Panc1 (cell line): ENCODE measurements at regions not wholly inside any gene's neighbourhood (a gene's known extent, or its start where the extent isn't known, plus 50 kb on each side); places are given as distances from the start of the nearest gene placed in this dataset.

Source experiments
- ATAC-seq: fragments of 200-7000 bp; cut with Tn5 transposase; 2 replicates; pipeline ENCODE4 v1.9.1; 2020; ENCODE audit warnings: mild to moderate bottlenecking, moderate library complexity
- BruUV-seq: library from RNA; stranded (reverse); fragments of 400-500 nt; replicated peaks from 2 replicates; lab custom pipeline; 2021; lab: Mats Ljungman, UMichigan
- CTCF ChIA-PET: fragments of 300-600 bp; sonication (Branson Sonifier 250); formaldehyde crosslinking; loops from one replicate; lab custom pipeline; 2022; ENCODE audit warnings: antibody characterized with exemption; lab: Charles Lee
- POLR2A ChIA-PET: fragments of 300-600 bp; sonication (Branson Sonifier 250); formaldehyde crosslinking; loops from one replicate; lab custom pipeline; 2022; ENCODE audit warnings: antibody characterized with exemption; lab: Charles Lee
- DNase-seq: peaks from one replicate; pipeline ENCODE4 v3.0.0-alpha.2; 2010; ENCODE audit warnings: low read depth, low spot score
- H3K27ac ChIP-seq: 2 replicates; pipeline ENCODE4 v1.5.1; 2011; ENCODE audit warnings: mild to moderate bottlenecking, low read length, inconsistent platforms
- H3K27me3 ChIP-seq: fragments of 200-500 bp; sonication (Bioruptor generic); 2 replicates; pipeline ENCODE4 v1.6.0; 2014; ENCODE audit warnings: low read length, inconsistent platforms; ENCODE audit not compliant: control insufficient read depth, insufficient read depth
- H3K36me3 ChIP-seq: fragments of 200-500 bp; sonication (Bioruptor generic); 2 replicates; pipeline ENCODE4 v1.5.1; 2014; ENCODE audit warnings: inconsistent platforms, mild to moderate bottlenecking, low read length, moderate library complexity; ENCODE audit not compliant: control insufficient read depth, insufficient read depth
- H3K4me1 ChIP-seq: 2 replicates; pipeline ENCODE4 v1.5.1; 2011; ENCODE audit warnings: inconsistent platforms, mild to moderate bottlenecking, low read length, moderate library complexity; ENCODE audit not compliant: control insufficient read depth, insufficient read depth
- H3K4me3 ChIP-seq, 2 experiments: 2 replicates each; pipeline ENCODE4 v1.5.1; 2011 to 2012; ENCODE audit warnings: low read depth in 2 of 2, low read length in 2 of 2, mild to moderate bottlenecking in 2 of 2, inconsistent platforms in 1 of 2, moderate library complexity in 1 of 2
- H3K9me3 ChIP-seq: fragments of 200-500 bp; sonication (Bioruptor generic); 2 replicates; pipeline ENCODE4 v1.5.1; 2014; ENCODE audit warnings: low read depth, mild to moderate bottlenecking, inconsistent platforms, low read length, moderate library complexity; ENCODE audit not compliant: control insufficient read depth, insufficient read depth
- POLR2AphosphoS5 ChIP-seq: IDR thresholded peaks from 2 replicates; pipeline ENCODE4 v1.6.1; 2012; ENCODE audit warnings: mild to moderate bottlenecking, low read depth, low read length, moderate library complexity
- SIN3A ChIP-seq: IDR thresholded peaks from 2 replicates; pipeline ENCODE4 v1.6.1; 2012; ENCODE audit warnings: low read depth, mild to moderate bottlenecking, low read length, moderate library complexity, borderline replicate concordance; ENCODE audit not compliant: insufficient read depth
- TCF7L2 ChIP-seq: IDR thresholded peaks from 2 replicates; pipeline ENCODE4 v1.6.1; 2011; ENCODE audit warnings: mild to moderate bottlenecking, low read depth, low read length, inconsistent platforms
- in situ Hi-C: cut with HindIII; loops from 2 replicates; pipeline ENCODE4 v1.10.0; 2016; ENCODE audit warnings: low sequenced_read_pairs, low pct_unique_long_range_greater_than_20kb
- intact Hi-C: fragments of 100-400 bp; cut with micrococcal nuclease; formaldehyde crosslinking; loops from one replicate; pipeline ENCODE4 v1.10.0; 2022; ENCODE audit not compliant: unreplicated experiment
- TF ChIP-seq, protein P1 (sequence below), 2 experiments: IDR thresholded peaks; 2 replicates each; pipeline ENCODE4 v1.6.1; 2011 to 2012; ENCODE audit warnings: low read depth in 2 of 2, control low read depth in 1 of 2, low read length in 1 of 2, mild to moderate bottlenecking in 1 of 2, moderate library complexity in 1 of 2; ENCODE audit not compliant: insufficient read depth in 1 of 2
- TF ChIP-seq, protein P2 (sequence below): fragments of 450-650 bp; IDR thresholded peaks from 2 replicates; pipeline ENCODE4 v1.5.1; 2017; ENCODE audit warnings: mild to moderate bottlenecking

DNA sequence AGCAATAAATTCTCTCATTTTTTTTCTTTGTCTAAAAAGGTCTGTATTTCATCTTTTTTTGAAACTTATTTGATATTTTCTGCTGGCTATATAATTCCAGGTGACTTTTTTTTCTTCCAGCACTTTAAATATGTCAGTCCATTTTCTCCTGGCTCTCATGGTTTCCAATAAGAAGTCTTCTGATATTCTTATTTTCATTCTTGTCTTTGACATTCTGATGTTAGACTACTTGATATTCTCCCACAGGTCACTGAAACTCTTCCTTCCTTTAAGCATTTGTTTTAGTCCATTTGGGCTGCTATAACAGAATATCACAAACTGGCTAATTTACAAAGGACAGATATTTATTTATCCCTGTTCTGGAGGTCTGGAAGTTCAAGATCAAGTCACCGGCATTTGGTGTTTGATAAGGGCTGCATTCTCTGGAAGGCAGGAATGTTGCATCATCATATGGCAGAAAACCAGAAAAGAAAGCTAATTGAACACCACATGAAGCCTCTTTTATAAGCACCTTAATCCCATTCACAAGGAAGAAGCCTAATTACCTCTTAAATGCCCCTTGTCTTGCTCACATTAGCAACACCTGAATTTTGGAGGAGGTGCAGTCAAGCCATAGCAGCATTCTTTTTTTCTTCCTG lies 242.1 kb upstream of the TNRC6C start:
- in situ Hi-C loops, result no loop called here
- no peak for ATAC-seq
- CTCF ChIA-PET, result no interaction called here
- peaks cover 22% of the 10 kb centered on the region; the same call in 1 of the 2 replicates for H3K27me3 ChIP-seq
- BruUV-seq, result no TSS peak
- H3K36me3 ChIP-seq, result no peaks in the 10 kb centered on the region
- H3K4me3 ChIP-seq, result no peak overlapping the region
- TF ChIP-seq SIN3A, result no peak
- TF ChIP-seq, protein P1, sequence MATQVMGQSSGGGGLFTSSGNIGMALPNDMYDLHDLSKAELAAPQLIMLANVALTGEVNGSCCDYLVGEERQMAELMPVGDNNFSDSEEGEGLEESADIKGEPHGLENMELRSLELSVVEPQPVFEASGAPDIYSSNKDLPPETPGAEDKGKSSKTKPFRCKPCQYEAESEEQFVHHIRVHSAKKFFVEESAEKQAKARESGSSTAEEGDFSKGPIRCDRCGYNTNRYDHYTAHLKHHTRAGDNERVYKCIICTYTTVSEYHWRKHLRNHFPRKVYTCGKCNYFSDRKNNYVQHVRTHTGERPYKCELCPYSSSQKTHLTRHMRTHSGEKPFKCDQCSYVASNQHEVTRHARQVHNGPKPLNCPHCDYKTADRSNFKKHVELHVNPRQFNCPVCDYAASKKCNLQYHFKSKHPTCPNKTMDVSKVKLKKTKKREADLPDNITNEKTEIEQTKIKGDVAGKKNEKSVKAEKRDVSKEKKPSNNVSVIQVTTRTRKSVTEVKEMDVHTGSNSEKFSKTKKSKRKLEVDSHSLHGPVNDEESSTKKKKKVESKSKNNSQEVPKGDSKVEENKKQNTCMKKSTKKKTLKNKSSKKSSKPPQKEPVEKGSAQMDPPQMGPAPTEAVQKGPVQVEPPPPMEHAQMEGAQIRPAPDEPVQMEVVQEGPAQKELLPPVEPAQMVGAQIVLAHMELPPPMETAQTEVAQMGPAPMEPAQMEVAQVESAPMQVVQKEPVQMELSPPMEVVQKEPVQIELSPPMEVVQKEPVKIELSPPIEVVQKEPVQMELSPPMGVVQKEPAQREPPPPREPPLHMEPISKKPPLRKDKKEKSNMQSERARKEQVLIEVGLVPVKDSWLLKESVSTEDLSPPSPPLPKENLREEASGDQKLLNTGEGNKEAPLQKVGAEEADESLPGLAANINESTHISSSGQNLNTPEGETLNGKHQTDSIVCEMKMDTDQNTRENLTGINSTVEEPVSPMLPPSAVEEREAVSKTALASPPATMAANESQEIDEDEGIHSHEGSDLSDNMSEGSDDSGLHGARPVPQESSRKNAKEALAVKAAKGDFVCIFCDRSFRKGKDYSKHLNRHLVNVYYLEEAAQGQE (IDR thresholded peaks at IDR 0.05; ENCODE audit: insufficient read depth in 1 of 2, low read depth in 2 of 2, low read length in 1 of 2), result no peak
- H3K4me1 ChIP-seq, result no peaks in the 10 kb centered on the region
- POLR2A ChIA-PET, result no interaction called here
- intact Hi-C loops, result no loop called here
- no peak for DNase-seq
- H3K9me3 ChIP-seq, result peaks cover 3% of the 10 kb centered on the region; the same call in 1 of the 2 replicates
- no peak overlapping the region for H3K27ac ChIP-seq

DNA sequence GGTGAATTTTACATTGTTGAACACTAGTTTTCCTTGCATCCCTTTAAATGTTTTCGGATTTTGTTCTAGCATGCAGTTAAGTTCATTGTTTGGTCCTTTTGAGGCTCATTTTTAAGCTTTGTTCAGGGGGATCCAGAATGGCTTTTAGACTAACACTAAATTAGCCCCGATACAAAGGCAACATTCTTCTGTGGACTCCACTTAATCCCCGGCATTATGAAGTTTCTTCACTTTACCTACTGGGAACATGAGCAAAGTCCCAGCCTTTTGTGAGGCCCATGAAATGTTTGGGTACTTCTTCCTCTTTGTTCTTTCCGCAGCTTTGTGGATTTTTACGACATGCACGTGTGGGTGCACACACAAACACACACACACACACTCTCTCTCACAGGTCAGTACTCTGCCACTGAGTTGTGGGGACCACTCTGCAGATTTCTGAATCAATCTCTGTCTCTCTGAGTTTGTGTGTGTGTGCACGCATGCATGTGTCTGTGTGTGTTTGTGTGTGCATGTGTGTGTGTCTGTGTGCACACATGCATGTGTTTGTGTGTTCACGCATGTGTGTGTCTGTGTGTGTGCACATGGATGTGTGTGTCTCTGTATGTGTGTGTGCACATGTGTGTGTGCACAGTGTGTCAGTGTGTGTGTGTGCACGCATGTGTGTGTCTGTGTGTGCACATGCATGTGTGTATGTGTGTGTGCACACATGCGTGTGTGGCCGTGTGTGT lies 240.4 kb upstream of the TNRC6C start:
- no peaks in the 10 kb centered on the region for H3K36me3 ChIP-seq
- CTCF ChIA-PET, result no interaction called here
- DNase-seq (no peak), ATAC-seq (no peak)
- TF ChIP-seq POLR2AphosphoS5 (no peak), TCF7L2 (no peak), SIN3A (no peak)
- TF ChIP-seq, protein P1 (IDR thresholded peaks at IDR 0.05; ENCODE audit: insufficient read depth in 1 of 2, low read depth in 2 of 2, low read length in 1 of 2), result no peak
- TF ChIP-seq, protein P2, sequence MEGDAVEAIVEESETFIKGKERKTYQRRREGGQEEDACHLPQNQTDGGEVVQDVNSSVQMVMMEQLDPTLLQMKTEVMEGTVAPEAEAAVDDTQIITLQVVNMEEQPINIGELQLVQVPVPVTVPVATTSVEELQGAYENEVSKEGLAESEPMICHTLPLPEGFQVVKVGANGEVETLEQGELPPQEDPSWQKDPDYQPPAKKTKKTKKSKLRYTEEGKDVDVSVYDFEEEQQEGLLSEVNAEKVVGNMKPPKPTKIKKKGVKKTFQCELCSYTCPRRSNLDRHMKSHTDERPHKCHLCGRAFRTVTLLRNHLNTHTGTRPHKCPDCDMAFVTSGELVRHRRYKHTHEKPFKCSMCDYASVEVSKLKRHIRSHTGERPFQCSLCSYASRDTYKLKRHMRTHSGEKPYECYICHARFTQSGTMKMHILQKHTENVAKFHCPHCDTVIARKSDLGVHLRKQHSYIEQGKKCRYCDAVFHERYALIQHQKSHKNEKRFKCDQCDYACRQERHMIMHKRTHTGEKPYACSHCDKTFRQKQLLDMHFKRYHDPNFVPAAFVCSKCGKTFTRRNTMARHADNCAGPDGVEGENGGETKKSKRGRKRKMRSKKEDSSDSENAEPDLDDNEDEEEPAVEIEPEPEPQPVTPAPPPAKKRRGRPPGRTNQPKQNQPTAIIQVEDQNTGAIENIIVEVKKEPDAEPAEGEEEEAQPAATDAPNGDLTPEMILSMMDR, result no peak
- peaks cover 3% of the 10 kb centered on the region; the same call in 1 of the 2 replicates for H3K9me3 ChIP-seq
- intact Hi-C loops (no loop called here), in situ Hi-C loops (no loop called here)
- POLR2A ChIA-PET, result no interaction called here
- no TSS peak for BruUV-seq
- no peak overlapping the region for H3K27ac ChIP-seq
- peaks cover 14% of the 10 kb centered on the region; the same call in 1 of the 2 replicates for H3K27me3 ChIP-seq
- H3K4me3 ChIP-seq, result no peak overlapping the region
- H3K4me1 ChIP-seq, result no peaks in the 10 kb centered on the region
